GM20431 (cell line): ENCODE measurements at regions not wholly inside any gene's neighbourhood (a gene's known extent, or its start where the extent isn't known, plus 50 kb on each side); places are given as distances from the start of the nearest gene placed in this dataset.
"Not testable (repeated sequence)": the region's sequence is repeated elsewhere in the genome, so short reads cannot be mapped to it uniquely, and the experiment has no call there.

Source experiments
- in situ Hi-C: fragments of 300-500 bp; cut with MseI, MboI; formaldehyde crosslinking; loops from one replicate; pipeline ENCODE4 v1.15.0; 2020; ENCODE audit warnings: low sequenced_read_pairs; ENCODE audit not compliant: unreplicated experiment

- in situ Hi-C loops, result no loop called here
These were observed 122.9 kb upstream of the LYPLAL1 start for GRCh38 chr1:219050822-219051125.

GRCh38 chr1:219051547-219051946 is 122.1 kb upstream of the LYPLAL1 start:
- in situ Hi-C loops, result no loop called here

- in situ Hi-C loops, result no loop called here
These were observed 114.5 kb upstream of the LYPLAL1 start for GRCh38 chr1:219058891-219059820.

GRCh38 chr1:219060798-219061197 is 112.9 kb upstream of the LYPLAL1 start:
- in situ Hi-C loops, result no loop called here

- in situ Hi-C loops, result no loop called here
These were observed 111.5 kb upstream of the LYPLAL1 start for GRCh38 chr1:219062161-219062560.

- in situ Hi-C loops, result no loop called here
These were observed 107.6 kb upstream of the LYPLAL1 start for GRCh38 chr1:219066098-219066497.

- in situ Hi-C loops, result no loop called here
These were observed 106.9 kb upstream of the LYPLAL1 start for GRCh38 chr1:219066631-219067349.

GRCh38 chr1:219067350-219067712 is 106.3 kb upstream of the LYPLAL1 start:
- in situ Hi-C loops, result no loop called here

GRCh38 chr1:219070395-219070794 is 103.3 kb upstream of the LYPLAL1 start:
- in situ Hi-C loops, result not testable (repeated sequence)

- in situ Hi-C loops, result no loop called here
These were observed 102.5 kb upstream of the LYPLAL1 start for GRCh38 chr1:219071209-219071608.

GRCh38 chr1:219072329-219072728 is 101.3 kb upstream of the LYPLAL1 start:
- in situ Hi-C loops, result no loop called here

GRCh38 chr1:219074084-219074728 is 99.5 kb upstream of the LYPLAL1 start:
- in situ Hi-C loops, result no loop called here

GRCh38 chr1:219075121-219075879 is 98.4 kb upstream of the LYPLAL1 start:
- in situ Hi-C loops, result no loop called here

- in situ Hi-C loops, result no loop called here
These were observed 97.2 kb upstream of the LYPLAL1 start for GRCh38 chr1:219076326-219076937.

- in situ Hi-C loops, result not testable (repeated sequence)
These were observed 95.9 kb upstream of the LYPLAL1 start for GRCh38 chr1:219077767-219078166.

GRCh38 chr1:219081943-219082925 is 91.4 kb upstream of the LYPLAL1 start:
- in situ Hi-C loops, result no loop called here

- in situ Hi-C loops, result no loop called here
These were observed 90.0 kb upstream of the LYPLAL1 start for GRCh38 chr1:219083631-219084030.

- in situ Hi-C loops, result no loop called here
These were observed 88.6 kb upstream of the LYPLAL1 start for GRCh38 chr1:219085082-219085481.

GRCh38 chr1:219085988-219086387 is 87.7 kb upstream of the LYPLAL1 start:
- in situ Hi-C loops, result no loop called here
